DOHH2 (cell line): ENCODE measurements at regions not wholly inside any gene's neighbourhood (a gene's known extent, or its start where the extent isn't known, plus 50 kb on each side); places are given as distances from the start of the nearest gene placed in this dataset.
"Not testable (repeated sequence)": the region's sequence is repeated elsewhere in the genome, so short reads cannot be mapped to it uniquely, and the experiment has no call there.

Experiments
- H3F3A ChIP-seq: fragments of 200-600 bp; sonication (generic), shearing (Covaris generic); 2 replicates; pipeline ENCODE4 v1.6.0; 2016; ENCODE audit warnings: antibody characterized with exemption, mild to moderate bottlenecking; ENCODE audit not compliant: control insufficient read depth, insufficient read depth
- H3K27ac ChIP-seq: fragments of 200-600 bp; sonication (generic); 2 replicates; pipeline ENCODE4 v1.5.1; 2014; ENCODE audit warnings: low read depth, mild to moderate bottlenecking, low read length, moderate library complexity
- H3K27me3 ChIP-seq: fragments of 200-600 bp; sonication (generic); 2 replicates; pipeline ENCODE4 v1.6.1; 2014; ENCODE audit warnings: mild to moderate bottlenecking, low read length, mixed read lengths; ENCODE audit not compliant: control insufficient read depth
- H3K36me3 ChIP-seq: fragments of 200-600 bp; sonication (generic); 2 replicates; pipeline ENCODE4 v1.6.1; 2014; ENCODE audit warnings: mild to moderate bottlenecking, low read length, moderate library complexity, mixed read lengths; ENCODE audit not compliant: control insufficient read depth
- H3K4me1 ChIP-seq: fragments of 200-600 bp; sonication (generic); 2 replicates; pipeline ENCODE4 v1.6.1; 2014; ENCODE audit warnings: mild to moderate bottlenecking, low read length, mixed read lengths; ENCODE audit not compliant: control insufficient read depth
- H3K4me2 ChIP-seq: fragments of 200-600 bp; sonication (generic); 2 replicates; pipeline ENCODE4 v1.6.0; 2014; ENCODE audit warnings: mild to moderate bottlenecking, low read length, moderate library complexity
- H3K4me3 ChIP-seq: fragments of 200-600 bp; sonication (generic); 2 replicates; pipeline ENCODE4 v1.5.1; 2014; ENCODE audit warnings: mild to moderate bottlenecking, low read length, mixed read lengths
- H3K79me2 ChIP-seq: fragments of 200-600 bp; sonication (generic); 2 replicates; pipeline ENCODE4 v1.6.1; 2014; ENCODE audit warnings: mild to moderate bottlenecking, low read length, mixed read lengths; ENCODE audit not compliant: control insufficient read depth
- H3K9me2 ChIP-seq: fragments of 200-600 bp; sonication (generic); replicated peaks from 2 replicates; pipeline ENCODE4 v1.6.1; 2014; ENCODE audit warnings: mild to moderate bottlenecking, low read length, mixed read lengths; ENCODE audit not compliant: control insufficient read depth
- H3K9me3 ChIP-seq: fragments of 200-600 bp; sonication (generic); 2 replicates; pipeline ENCODE4 v1.6.1; 2014; ENCODE audit warnings: antibody characterized with exemption, low read length, mixed read lengths; ENCODE audit not compliant: control insufficient read depth, insufficient read depth
- H4K20me1 ChIP-seq: fragments of 200-600 bp; sonication (generic); 2 replicates; pipeline ENCODE4 v1.6.0; 2014; ENCODE audit warnings: low read depth, mild to moderate bottlenecking, antibody characterized with exemption, low read length, moderate library complexity; ENCODE audit not compliant: control insufficient read depth, insufficient read depth
- CTCF ChIP-seq: fragments of 200-600 bp; sonication (generic); IDR thresholded peaks from one replicate; pipeline ENCODE4 v1.5.1; 2014; ENCODE audit warnings: antibody characterized with exemption, mild to moderate bottlenecking, low read depth, low read length; ENCODE audit not compliant: poor library complexity, severe bottlenecking
- EZH2phosphoT487 ChIP-seq: fragments of 200-600 bp; sonication (generic); IDR thresholded peaks from 2 replicates; pipeline ENCODE4 v1.6.1; 2017; ENCODE audit warnings: borderline replicate concordance, mild to moderate bottlenecking, antibody characterized with exemption, low read length, moderate library complexity, mixed read lengths

GRCh38 chr10:91097313-91097712 is 123.2 kb upstream of the PCGF5 start:
- Histone ChIP-seq H3K9me3 (peaks cover 11% of the 10 kb centered on the region; the same call in 1 of the 2 replicates), H3K4me3 (no peak overlapping the region)

GRCh38 chr10:91098021-91098420 is 122.4 kb upstream of the PCGF5 start:
- not testable (repeated sequence) for H3K4me2 ChIP-seq, H3K36me3 ChIP-seq, H3K4me1 ChIP-seq, H3K79me2 ChIP-seq, H3K27ac ChIP-seq, H3K4me3 ChIP-seq, H3K9me2 ChIP-seq, H3K27me3 ChIP-seq, H4K20me1 ChIP-seq, H3F3A ChIP-seq
- H3K9me3 ChIP-seq = peaks cover 10% of the 10 kb centered on the region; the same call in 1 of the 2 replicates

More at GRCh38 chr10:91097313-91097712, 123.2 kb upstream of the PCGF5 start:
- H4K20me1 ChIP-seq = no peaks in the 10 kb centered on the region
- H3K27me3 ChIP-seq = no peaks in the 10 kb centered on the region
- TF ChIP-seq CTCF (no peak), EZH2phosphoT487 (no peak)
- H3K79me2 ChIP-seq = no peaks in the 10 kb centered on the region
- H3K4me1 ChIP-seq = no peaks in the 10 kb centered on the region
- no peak overlapping the region for H3K27ac ChIP-seq
- H3K9me2 ChIP-seq = no peaks in the 10 kb centered on the region
- no peaks in the 10 kb centered on the region for H3K36me3 ChIP-seq
- H3K4me2 ChIP-seq = no peak overlapping the region
- H3F3A ChIP-seq = no peaks in the 10 kb centered on the region

GRCh38 chr10:91103384-91104192 is 116.9 kb upstream of the PCGF5 start:
- Histone ChIP-seq H3K4me2 (peak overlapping the region; percentile 8; the same call in 1 of the 2 replicates), H3K4me3 (no peak overlapping the region), H3K27ac (no peak overlapping the region)

More at GRCh38 chr10:91103384-91104192, 116.9 kb upstream of the PCGF5 start:
- TF ChIP-seq CTCF (no peak), EZH2phosphoT487 (no peak)
- Histone ChIP-seq H3K36me3 (no peaks in the 10 kb centered on the region), H4K20me1 (no peaks in the 10 kb centered on the region), H3K9me2 (no peaks in the 10 kb centered on the region), H3K27me3 (no peaks in the 10 kb centered on the region), H3F3A (no peaks in the 10 kb centered on the region), H3K79me2 (no peaks in the 10 kb centered on the region), H3K9me3 (peaks cover under 1% of the 10 kb centered on the region; the same call in 1 of the 2 replicates), H3K4me1 (peaks cover 20% of the 10 kb centered on the region)
